ENCODE measurements at regions not wholly inside any gene's neighbourhood (a gene's known extent, or its start where the extent isn't known, plus 50 kb on each side); places are given as distances from the start of the nearest gene placed in this dataset.

- DNase-seq (ENCODE audit: extremely low read depth, low read depth): no peak
- TF ChIP-seq CTCF (IDR thresholded peaks at IDR 0.05; ENCODE audit: low read depth, low read length): no peak
These were observed 62.0 kb upstream of the SORCS3 start for GRCh38 chr10:104579136-104579535.

GRCh38 chr10:104580321-104580720 is 60.8 kb upstream of the SORCS3 start:
- DNase-seq (ENCODE audit: extremely low read depth, low read depth): no peak
- TF ChIP-seq CTCF (IDR thresholded peaks at IDR 0.05; ENCODE audit: low read depth, low read length): no peak

- peak; percentile 91 for TF ChIP-seq CTCF (IDR thresholded peaks at IDR 0.05; ENCODE audit: low read depth, low read length)
- peak; percentile 31 for DNase-seq (ENCODE audit: extremely low read depth, low read depth)
These were observed 60.1 kb upstream of the SORCS3 start for GRCh38 chr10:104580774-104581675.

GRCh38 chr10:104581884-104582601 is 59.0 kb upstream of the SORCS3 start:
- DNase-seq (ENCODE audit: extremely low read depth, low read depth): no peak
- TF ChIP-seq CTCF (IDR thresholded peaks at IDR 0.05; ENCODE audit: low read depth, low read length): no peak

GRCh38 chr10:104582602-104582951 is 58.5 kb upstream of the SORCS3 start:
- DNase-seq (ENCODE audit: extremely low read depth, low read depth): no peak
- TF ChIP-seq CTCF (IDR thresholded peaks at IDR 0.05; ENCODE audit: low read depth, low read length): no peak

GRCh38 chr10:104582966-104583365 is 58.1 kb upstream of the SORCS3 start:
- TF ChIP-seq CTCF (IDR thresholded peaks at IDR 0.05; ENCODE audit: low read depth, low read length): no peak

GRCh38 chr10:104584541-104584940 is 56.5 kb upstream of the SORCS3 start:
- TF ChIP-seq CTCF (IDR thresholded peaks at IDR 0.05; ENCODE audit: low read depth, low read length): no peak
- DNase-seq (ENCODE audit: extremely low read depth, low read depth): no peak

More at GRCh38 chr10:104582966-104583365, 58.1 kb upstream of the SORCS3 start:
- no peak for DNase-seq (ENCODE audit: extremely low read depth, low read depth)

Measured in AG09319 (cell line).